ENCODE measurements at regions not wholly inside any gene's neighbourhood (a gene's known extent, or its start where the extent isn't known, plus 50 kb on each side); places are given as distances from the start of the nearest gene placed in this dataset.
"Not testable (repeated sequence)": the region's sequence is repeated elsewhere in the genome, so short reads cannot be mapped to it uniquely, and the experiment has no call there.

GRCh38 chrX:112457788-112458187, 221.9 kb downstream of the LHFPL1 start:
- no peak for DNase-seq (ENCODE audit: extremely low spot score)
- Histone ChIP-seq H3K27ac (ENCODE audit: low read depth) (no peak overlapping the region), H3K4me1 (ENCODE audit: insufficient read depth) (no peaks in the 10 kb centered on the region), H3K36me3 (ENCODE audit: insufficient read depth) (no peaks in the 10 kb centered on the region), H3K4me3 (ENCODE audit: low read depth, low read length) (no peak overlapping the region)

GRCh38 chrX:112450810-112451209, 228.9 kb downstream of the LHFPL1 start:
- WGBS: 53% methylated on average over 2 of the region's 2 CpGs
- no peak overlapping the region for H3K4me3 ChIP-seq (ENCODE audit: low read depth, low read length)
- no peak for DNase-seq (ENCODE audit: extremely low spot score)
- no peaks in the 10 kb centered on the region for H3K4me1 ChIP-seq (ENCODE audit: insufficient read depth)
- no peak overlapping the region for H3K27ac ChIP-seq (ENCODE audit: low read depth)
- no peaks in the 10 kb centered on the region for H3K36me3 ChIP-seq (ENCODE audit: insufficient read depth)

GRCh38 chrX:112440277-112440676, 239.5 kb downstream of the LHFPL1 start:
- 90% methylated on average over 2 of the region's 2 CpGs for WGBS
- no peak for DNase-seq (ENCODE audit: extremely low spot score)
- Histone ChIP-seq H3K4me3 (ENCODE audit: low read depth, low read length) (no peak overlapping the region), H3K27ac (ENCODE audit: low read depth) (no peak overlapping the region), H3K4me1 (ENCODE audit: insufficient read depth) (no peaks in the 10 kb centered on the region), H3K36me3 (ENCODE audit: insufficient read depth) (no peaks in the 10 kb centered on the region)

GRCh38 chrX:112424166-112424565, 255.6 kb downstream of the LHFPL1 start:
- WGBS: 84% methylated on average over 1 of the region's 1 CpG
- Histone ChIP-seq H3K27ac (ENCODE audit: low read depth) (no peak overlapping the region), H3K4me1 (ENCODE audit: insufficient read depth) (no peaks in the 10 kb centered on the region), H3K4me3 (ENCODE audit: low read depth, low read length) (no peak overlapping the region), H3K36me3 (ENCODE audit: insufficient read depth) (no peaks in the 10 kb centered on the region)
- no peak for DNase-seq (ENCODE audit: extremely low spot score)

GRCh38 chrX:112391313-112391712, 288.4 kb downstream of the LHFPL1 start:
- Histone ChIP-seq H3K27ac (ENCODE audit: low read depth) (no peak overlapping the region), H3K4me3 (ENCODE audit: low read depth, low read length) (no peak overlapping the region), H3K4me1 (ENCODE audit: insufficient read depth) (no peaks in the 10 kb centered on the region), H3K36me3 (ENCODE audit: insufficient read depth) (no peaks in the 10 kb centered on the region)
- 69% methylated on average over 3 of the region's 3 CpGs for WGBS
- no peak for DNase-seq (ENCODE audit: extremely low spot score)

GRCh38 chrX:112381649-112382298, 298.0 kb downstream of the LHFPL1 start:
- H3K36me3 ChIP-seq (ENCODE audit: insufficient read depth); H3K27ac ChIP-seq (ENCODE audit: low read depth); DNase-seq (ENCODE audit: extremely low spot score); H3K4me1 ChIP-seq (ENCODE audit: insufficient read depth); H3K4me3 ChIP-seq (ENCODE audit: low read depth, low read length): not testable (repeated sequence)
- 39% methylated on average over 8 of the region's 8 CpGs for WGBS

GRCh38 chrX:112380541-112381278, 298.1 kb upstream of the TRPC5 start:
- Histone ChIP-seq H3K4me3 (ENCODE audit: low read depth, low read length) (no peak overlapping the region), H3K4me1 (ENCODE audit: insufficient read depth) (no peaks in the 10 kb centered on the region), H3K36me3 (ENCODE audit: insufficient read depth) (no peaks in the 10 kb centered on the region), H3K27ac (ENCODE audit: low read depth) (no peak overlapping the region)
- WGBS: 95% methylated on average over 39 of the region's 39 CpGs
- no peak for DNase-seq (ENCODE audit: extremely low spot score)

- Histone ChIP-seq H3K36me3 (ENCODE audit: insufficient read depth) (no peaks in the 10 kb centered on the region), H3K27ac (ENCODE audit: low read depth) (no peak overlapping the region), H3K4me1 (ENCODE audit: insufficient read depth) (no peaks in the 10 kb centered on the region), H3K4me3 (ENCODE audit: low read depth, low read length) (no peak overlapping the region)
- no peak for DNase-seq (ENCODE audit: extremely low spot score)
- 75% methylated on average over 3 of the region's 3 CpGs for WGBS
Measured at GRCh38 chrX:112377481-112377880, 294.9 kb upstream of the TRPC5 start.

GRCh38 chrX:112368371-112368770, 285.8 kb upstream of the TRPC5 start:
- no peak overlapping the region for H3K27ac ChIP-seq (ENCODE audit: low read depth)
- 39% methylated on average over 3 of the region's 3 CpGs for WGBS
- H3K4me3 ChIP-seq (ENCODE audit: low read depth, low read length): no peak overlapping the region
- no peaks in the 10 kb centered on the region for H3K36me3 ChIP-seq (ENCODE audit: insufficient read depth)
- H3K4me1 ChIP-seq (ENCODE audit: insufficient read depth): no peaks in the 10 kb centered on the region
- DNase-seq (ENCODE audit: extremely low spot score): no peak

GRCh38 chrX:112367065-112367464, 284.5 kb upstream of the TRPC5 start:
- Histone ChIP-seq H3K4me1 (ENCODE audit: insufficient read depth) (no peaks in the 10 kb centered on the region), H3K36me3 (ENCODE audit: insufficient read depth) (no peaks in the 10 kb centered on the region), H3K27ac (ENCODE audit: low read depth) (no peak overlapping the region), H3K4me3 (ENCODE audit: low read depth, low read length) (no peak overlapping the region)
- WGBS: 98% methylated on average over 1 of the region's 1 CpG
- DNase-seq (ENCODE audit: extremely low spot score): no peak

- Histone ChIP-seq H3K36me3 (ENCODE audit: insufficient read depth) (no peaks in the 10 kb centered on the region), H3K4me1 (ENCODE audit: insufficient read depth) (no peaks in the 10 kb centered on the region), H3K4me3 (ENCODE audit: low read depth, low read length) (no peak overlapping the region), H3K27ac (ENCODE audit: low read depth) (no peak overlapping the region)
- DNase-seq (ENCODE audit: extremely low spot score): no peak
- 18% methylated on average over 1 of the region's 1 CpG for WGBS
Measured at GRCh38 chrX:112359906-112360305, 277.3 kb upstream of the TRPC5 start.

- Histone ChIP-seq H3K36me3 (ENCODE audit: insufficient read depth) (no peaks in the 10 kb centered on the region), H3K27ac (ENCODE audit: low read depth) (no peak overlapping the region), H3K4me1 (ENCODE audit: insufficient read depth) (no peaks in the 10 kb centered on the region), H3K4me3 (ENCODE audit: low read depth, low read length) (no peak overlapping the region)
- 45% methylated on average over 2 of the region's 2 CpGs for WGBS
- no peak for DNase-seq (ENCODE audit: extremely low spot score)
Measured at GRCh38 chrX:112355931-112356330, 273.4 kb upstream of the TRPC5 start.

GRCh38 chrX:112341598-112341997, 259.0 kb upstream of the TRPC5 start:
- Histone ChIP-seq H3K4me3 (ENCODE audit: low read depth, low read length) (no peak overlapping the region), H3K4me1 (ENCODE audit: insufficient read depth) (no peaks in the 10 kb centered on the region), H3K27ac (ENCODE audit: low read depth) (no peak overlapping the region), H3K36me3 (ENCODE audit: insufficient read depth) (no peaks in the 10 kb centered on the region)
- DNase-seq (ENCODE audit: extremely low spot score): no peak
- 33% methylated on average over 2 of the region's 2 CpGs for WGBS

GRCh38 chrX:112313201-112313600, 230.6 kb upstream of the TRPC5 start:
- H3K36me3 ChIP-seq (ENCODE audit: insufficient read depth): no peaks in the 10 kb centered on the region
- no peak for DNase-seq (ENCODE audit: extremely low spot score)
- no peak overlapping the region for H3K27ac ChIP-seq (ENCODE audit: low read depth)
- 75% methylated on average over 1 of the region's 1 CpG for WGBS
- H3K4me3 ChIP-seq (ENCODE audit: low read depth, low read length): no peak overlapping the region
- H3K4me1 ChIP-seq (ENCODE audit: insufficient read depth): no peaks in the 10 kb centered on the region

Measured in urinary bladder (tissue), 3 donors.